SK-N-SH (cell line): ENCODE measurements at regions not wholly inside any gene's neighbourhood (a gene's known extent, or its start where the extent isn't known, plus 50 kb on each side); places are given as distances from the start of the nearest gene placed in this dataset.

ENCODE experiments used
- EP300 ChIP-seq, 2 experiments: IDR thresholded peaks; 2 replicates each; pipeline versions ENCODE4 v1.4.0 to v1.6.1; 2012; ENCODE audit warnings: borderline replicate concordance in 1 of 2, low read depth in 1 of 2, low read length in 1 of 2
- MEF2A ChIP-seq: IDR thresholded peaks from 2 replicates; pipeline ENCODE4 v1.4.0; 2012; ENCODE audit warnings: low read depth, borderline replicate concordance
- POLR2AphosphoS5 ChIP-seq: IDR thresholded peaks from 2 replicates; pipeline ENCODE4 v1.6.1; 2012; ENCODE audit warnings: low read depth, low read length
- TAF1 ChIP-seq: IDR thresholded peaks from 2 replicates; pipeline ENCODE4 v1.6.1; 2012; ENCODE audit warnings: low read depth, mild to moderate bottlenecking, low read length, moderate library complexity, borderline replicate concordance
- TCF12 ChIP-seq: IDR thresholded peaks from 2 replicates; pipeline ENCODE4 v1.4.0; 2012
- TEAD4 ChIP-seq: IDR thresholded peaks from 2 replicates; pipeline ENCODE4 v1.4.0; 2012; ENCODE audit warnings: mild to moderate bottlenecking, borderline replicate concordance; ENCODE audit not compliant: insufficient read depth
- YY1 ChIP-seq: IDR thresholded peaks from 2 replicates; pipeline ENCODE4 v1.4.0; 2012; ENCODE audit warnings: low read depth, mild to moderate bottlenecking
- TF ChIP-seq, protein P1 (sequence below): IDR thresholded peaks from 2 replicates; pipeline ENCODE4 v1.4.0; 2012; ENCODE audit warnings: low read depth
- TF ChIP-seq, protein P2 (sequence below): IDR thresholded peaks from 2 replicates; pipeline ENCODE4 v1.4.0; 2012; ENCODE audit warnings: low read depth, borderline replicate concordance
- TF ChIP-seq, protein P3 (sequence below): fragments of 200-600 bp; sonication (generic); IDR thresholded peaks from 2 replicates; pipeline ENCODE4 v1.6.1; 2017; ENCODE audit warnings: antibody characterized with exemption, mild to moderate bottlenecking, moderate library complexity
- TF ChIP-seq, protein P4 (sequence below): fragments of 150-350 bp; IDR thresholded peaks from 2 replicates; pipeline ENCODE4 v1.6.1; 2017; ENCODE audit warnings: antibody characterized with exemption, low read length, low read depth, borderline replicate concordance
- TF ChIP-seq, protein P5 (sequence below): fragments of 150-350 bp; IDR thresholded peaks from 2 replicates; pipeline ENCODE4 v1.6.1; 2016; ENCODE audit warnings: mild to moderate bottlenecking, low read depth, low read length
- TF ChIP-seq, protein P6 (sequence below): IDR thresholded peaks from 2 replicates; pipeline ENCODE4 v1.4.0; 2012; ENCODE audit warnings: low read depth, borderline replicate concordance

DNA sequence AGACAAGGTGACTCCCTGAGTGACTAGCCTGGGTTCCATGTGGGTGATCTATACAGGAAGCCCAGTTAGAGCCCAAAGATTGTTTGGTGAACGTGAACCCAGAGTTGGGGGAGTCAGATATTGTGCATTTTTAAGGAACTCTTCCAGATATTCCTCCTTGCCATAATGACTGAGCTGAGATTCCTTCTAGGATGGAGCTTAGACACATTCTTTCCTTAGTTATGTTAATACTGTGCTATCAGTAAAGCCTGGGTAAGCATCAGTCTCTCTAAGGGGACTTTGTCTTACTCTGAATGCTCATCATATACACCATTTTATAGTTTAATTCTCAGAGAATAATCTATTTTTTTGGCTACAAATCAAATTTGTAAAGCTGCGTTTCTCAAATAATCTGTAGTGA, 68.1 kb downstream of the FOXB2 start:
- no peak for TF ChIP-seq YY1
- TF ChIP-seq EP300 (IDR thresholded peaks at IDR 0.05; ENCODE audit: borderline replicate concordance in 1 of 2, low read depth in 1 of 2, low read length in 1 of 2), result no peak
- TF ChIP-seq TEAD4, result no peak
- TF ChIP-seq, protein P1, sequence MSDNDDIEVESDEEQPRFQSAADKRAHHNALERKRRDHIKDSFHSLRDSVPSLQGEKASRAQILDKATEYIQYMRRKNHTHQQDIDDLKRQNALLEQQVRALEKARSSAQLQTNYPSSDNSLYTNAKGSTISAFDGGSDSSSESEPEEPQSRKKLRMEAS, result no peak
- TF ChIP-seq, protein P2, sequence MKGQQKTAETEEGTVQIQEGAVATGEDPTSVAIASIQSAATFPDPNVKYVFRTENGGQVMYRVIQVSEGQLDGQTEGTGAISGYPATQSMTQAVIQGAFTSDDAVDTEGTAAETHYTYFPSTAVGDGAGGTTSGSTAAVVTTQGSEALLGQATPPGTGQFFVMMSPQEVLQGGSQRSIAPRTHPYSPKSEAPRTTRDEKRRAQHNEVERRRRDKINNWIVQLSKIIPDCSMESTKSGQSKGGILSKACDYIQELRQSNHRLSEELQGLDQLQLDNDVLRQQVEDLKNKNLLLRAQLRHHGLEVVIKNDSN, result no peak
- no peak for TF ChIP-seq MEF2A
- TF ChIP-seq, protein P3, sequence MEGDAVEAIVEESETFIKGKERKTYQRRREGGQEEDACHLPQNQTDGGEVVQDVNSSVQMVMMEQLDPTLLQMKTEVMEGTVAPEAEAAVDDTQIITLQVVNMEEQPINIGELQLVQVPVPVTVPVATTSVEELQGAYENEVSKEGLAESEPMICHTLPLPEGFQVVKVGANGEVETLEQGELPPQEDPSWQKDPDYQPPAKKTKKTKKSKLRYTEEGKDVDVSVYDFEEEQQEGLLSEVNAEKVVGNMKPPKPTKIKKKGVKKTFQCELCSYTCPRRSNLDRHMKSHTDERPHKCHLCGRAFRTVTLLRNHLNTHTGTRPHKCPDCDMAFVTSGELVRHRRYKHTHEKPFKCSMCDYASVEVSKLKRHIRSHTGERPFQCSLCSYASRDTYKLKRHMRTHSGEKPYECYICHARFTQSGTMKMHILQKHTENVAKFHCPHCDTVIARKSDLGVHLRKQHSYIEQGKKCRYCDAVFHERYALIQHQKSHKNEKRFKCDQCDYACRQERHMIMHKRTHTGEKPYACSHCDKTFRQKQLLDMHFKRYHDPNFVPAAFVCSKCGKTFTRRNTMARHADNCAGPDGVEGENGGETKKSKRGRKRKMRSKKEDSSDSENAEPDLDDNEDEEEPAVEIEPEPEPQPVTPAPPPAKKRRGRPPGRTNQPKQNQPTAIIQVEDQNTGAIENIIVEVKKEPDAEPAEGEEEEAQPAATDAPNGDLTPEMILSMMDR, result no peak
- TF ChIP-seq, protein P4, sequence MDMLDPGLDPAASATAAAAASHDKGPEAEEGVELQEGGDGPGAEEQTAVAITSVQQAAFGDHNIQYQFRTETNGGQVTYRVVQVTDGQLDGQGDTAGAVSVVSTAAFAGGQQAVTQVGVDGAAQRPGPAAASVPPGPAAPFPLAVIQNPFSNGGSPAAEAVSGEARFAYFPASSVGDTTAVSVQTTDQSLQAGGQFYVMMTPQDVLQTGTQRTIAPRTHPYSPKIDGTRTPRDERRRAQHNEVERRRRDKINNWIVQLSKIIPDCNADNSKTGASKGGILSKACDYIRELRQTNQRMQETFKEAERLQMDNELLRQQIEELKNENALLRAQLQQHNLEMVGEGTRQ, result no peak
- TF ChIP-seq, protein P5, sequence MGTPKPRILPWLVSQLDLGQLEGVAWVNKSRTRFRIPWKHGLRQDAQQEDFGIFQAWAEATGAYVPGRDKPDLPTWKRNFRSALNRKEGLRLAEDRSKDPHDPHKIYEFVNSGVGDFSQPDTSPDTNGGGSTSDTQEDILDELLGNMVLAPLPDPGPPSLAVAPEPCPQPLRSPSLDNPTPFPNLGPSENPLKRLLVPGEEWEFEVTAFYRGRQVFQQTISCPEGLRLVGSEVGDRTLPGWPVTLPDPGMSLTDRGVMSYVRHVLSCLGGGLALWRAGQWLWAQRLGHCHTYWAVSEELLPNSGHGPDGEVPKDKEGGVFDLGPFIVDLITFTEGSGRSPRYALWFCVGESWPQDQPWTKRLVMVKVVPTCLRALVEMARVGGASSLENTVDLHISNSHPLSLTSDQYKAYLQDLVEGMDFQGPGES, result no peak
- TF ChIP-seq POLR2AphosphoS5, result no peak
- TF ChIP-seq TAF1, result no peak
- TF ChIP-seq, protein P6, sequence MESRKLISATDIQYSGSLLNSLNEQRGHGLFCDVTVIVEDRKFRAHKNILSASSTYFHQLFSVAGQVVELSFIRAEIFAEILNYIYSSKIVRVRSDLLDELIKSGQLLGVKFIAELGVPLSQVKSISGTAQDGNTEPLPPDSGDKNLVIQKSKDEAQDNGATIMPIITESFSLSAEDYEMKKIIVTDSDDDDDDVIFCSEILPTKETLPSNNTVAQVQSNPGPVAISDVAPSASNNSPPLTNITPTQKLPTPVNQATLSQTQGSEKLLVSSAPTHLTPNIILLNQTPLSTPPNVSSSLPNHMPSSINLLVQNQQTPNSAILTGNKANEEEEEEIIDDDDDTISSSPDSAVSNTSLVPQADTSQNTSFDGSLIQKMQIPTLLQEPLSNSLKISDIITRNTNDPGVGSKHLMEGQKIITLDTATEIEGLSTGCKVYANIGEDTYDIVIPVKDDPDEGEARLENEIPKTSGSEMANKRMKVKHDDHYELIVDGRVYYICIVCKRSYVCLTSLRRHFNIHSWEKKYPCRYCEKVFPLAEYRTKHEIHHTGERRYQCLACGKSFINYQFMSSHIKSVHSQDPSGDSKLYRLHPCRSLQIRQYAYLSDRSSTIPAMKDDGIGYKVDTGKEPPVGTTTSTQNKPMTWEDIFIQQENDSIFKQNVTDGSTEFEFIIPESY, result no peak
- no peak for TF ChIP-seq TCF12
